Body of pancreas (tissue), 4 donors: ENCODE measurements at regions not wholly inside any gene's neighbourhood (a gene's known extent, or its start where the extent isn't known, plus 50 kb on each side); places are given as distances from the start of the nearest gene placed in this dataset.

Source experiments
- ATAC-seq: fragments of 150-250 bp; one replicate; pipeline ENCODE4 v1.9.1; 2016
- DNase-seq, 4 donors: peaks; one replicate each; pipeline ENCODE4 v3.0.0-alpha.2; 2019
- H3K27ac ChIP-seq, 4 donors: fragments of 200-600 bp; sonication (generic); 1 replicate in 3 of 4; 2 replicates in 1 of 4; pipeline versions ENCODE4 v1.5.1 to v1.6.1; 2016 to 2019; ENCODE audit warnings: mild to moderate bottlenecking in 1 of 4, mixed read lengths in 1 of 4, moderate library complexity in 1 of 4
- H3K27me3 ChIP-seq, 2 donors: fragments of 200-600 bp; sonication (generic); one replicate each; pipeline ENCODE4 v1.6.0; 2016; ENCODE audit warnings: mild to moderate bottlenecking in 1 of 2
- H3K36me3 ChIP-seq, 2 donors: fragments of 200-600 bp; sonication (generic); replicated peaks in 1 of 2; 2 replicates each; pipeline ENCODE4 v1.5.1; 2016; ENCODE audit warnings: low read depth in 2 of 2; ENCODE audit not compliant: insufficient read depth in 1 of 2
- H3K4me1 ChIP-seq: fragments of 200-600 bp; sonication (generic); one replicate; pipeline ENCODE4 v1.6.0; 2016
- H3K4me3 ChIP-seq, 2 donors: fragments of 200-600 bp; sonication (generic); 1 replicate in 1 of 2; 2 replicates in 1 of 2; pipeline ENCODE4 v1.5.1; 2016 to 2019
- H3K9me3 ChIP-seq, 3 donors: fragments of 200-600 bp; sonication (generic); 1 replicate in 2 of 3; 2 replicates in 1 of 3; pipeline ENCODE4 v1.5.1; 2016
- CTCF ChIP-seq, 7 experiments: fragments of 450-650 bp in 4 of 7; fragments of 200-600 bp in 3 of 7; sonication (generic) in 3 of 7; IDR thresholded peaks; one replicate each; pipeline ENCODE4 v1.5.1; 2016 to 2019; ENCODE audit warnings: antibody characterized with exemption in 7 of 7
- POLR2A ChIP-seq, 3 donors: fragments of 450-650 bp; IDR thresholded peaks; one replicate each; pipeline ENCODE4 v1.6.1; 2016; ENCODE audit warnings: antibody characterized with exemption in 3 of 3, mild to moderate bottlenecking in 2 of 3
- WGBS, 2 donors: methylation state at CpG; one replicate each; pipeline ENCODE4 v1.1.5; 2017; 5-methylcytosine and 5-hydroxymethylcytosine counted together
- intact Hi-C: fragments of 100-400 bp; cut with DNase I; formaldehyde crosslinking; loops from one replicate; pipeline ENCODE4 v1.15.1; 2023

GRCh38 chr14:101193845-101194372 lies 290.4 kb upstream of the RTL1 start:
- TF ChIP-seq POLR2A (IDR thresholded peaks at IDR 0.05) (no peak), CTCF (IDR thresholded peaks at IDR 0.05) (no peak)
- intact Hi-C loops = no loop called here

GRCh38 chr14:101194373-101195308 lies 291.1 kb upstream of the RTL1 start:
- Histone ChIP-seq H3K27me3 (no peaks in the 10 kb centered on the region), H3K4me3 (no peak overlapping the region), H3K36me3 (no peaks in the 10 kb centered on the region), H3K9me3 (no peaks in the 10 kb centered on the region), H3K4me1 (no peaks in the 10 kb centered on the region), H3K27ac (no peak overlapping the region)
- intact Hi-C loops = no loop called here
- no peak for TF ChIP-seq CTCF (IDR thresholded peaks at IDR 0.05)
- no peak for TF ChIP-seq POLR2A (IDR thresholded peaks at IDR 0.05)
- peak in 2 of 4 donors; percentile 4 to 19 for DNase-seq
- 63 to 75% methylated on average over 12 to 20 of the region's 20 CpGs for WGBS, 2 donors
- ATAC-seq = no peak

More at GRCh38 chr14:101193845-101194372, 290.4 kb upstream of the RTL1 start:
- no peak for ATAC-seq
- Histone ChIP-seq H3K4me1 (no peaks in the 10 kb centered on the region), H3K4me3 (no peak overlapping the region), H3K9me3 (no peaks in the 10 kb centered on the region), H3K27ac (no peak overlapping the region), H3K36me3 (no peaks in the 10 kb centered on the region), H3K27me3 (no peaks in the 10 kb centered on the region)
- WGBS, 2 donors = 46 to 60% methylated on average over 7 to 15 of the region's 15 CpGs
- DNase-seq = peak in 1 of 4 donors; percentile 4

- no peaks in the 10 kb centered on the region for H3K4me1 ChIP-seq
- no peak overlapping the region for H3K4me3 ChIP-seq
- intact Hi-C loops = no loop called here
- no peak for ATAC-seq
- no peak overlapping the region for H3K27ac ChIP-seq
- H3K36me3 ChIP-seq = no peaks in the 10 kb centered on the region
- no peak for TF ChIP-seq CTCF (IDR thresholded peaks at IDR 0.05)
- TF ChIP-seq POLR2A (IDR thresholded peaks at IDR 0.05) = no peak
- no peaks in the 10 kb centered on the region for H3K9me3 ChIP-seq
- WGBS, 2 donors = 71 to 73% methylated on average over 6 to 12 of the region's 12 CpGs
- DNase-seq = peak in 1 of 4 donors; percentile 0
- H3K27me3 ChIP-seq = no peaks in the 10 kb centered on the region
These were observed 291.9 kb upstream of the RTL1 start for GRCh38 chr14:101195309-101195901.

DNA sequence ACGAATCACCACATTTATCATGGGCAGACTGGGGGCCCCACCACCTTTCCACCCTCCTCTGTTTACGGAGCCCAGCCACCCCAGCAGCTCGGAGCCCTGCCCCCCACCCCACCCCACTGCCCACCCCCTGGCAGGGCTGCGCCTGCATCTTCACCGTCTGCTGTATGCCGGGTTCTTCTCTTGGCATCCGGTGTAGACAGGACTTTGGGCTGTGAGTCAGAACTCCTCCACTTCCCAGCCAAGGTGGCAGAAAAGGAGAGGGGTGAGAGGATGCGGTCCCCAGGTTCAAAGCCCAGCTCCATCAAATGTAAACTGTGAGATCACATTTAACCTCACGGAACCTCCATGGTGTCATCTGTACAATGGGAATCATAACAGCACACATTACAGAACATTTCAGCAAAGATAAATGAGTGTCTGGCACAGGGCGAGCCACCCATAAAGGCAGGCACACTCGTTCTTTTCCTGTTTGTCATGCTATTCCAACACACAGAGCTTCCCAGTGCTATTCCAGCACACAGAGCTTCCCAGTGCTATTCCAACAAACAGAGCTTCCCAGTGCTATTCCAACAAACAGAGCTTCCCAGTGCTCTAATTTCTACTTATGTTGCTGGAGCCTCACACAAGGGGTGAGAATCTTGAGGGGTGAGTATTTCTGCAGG lies 292.7 kb upstream of the RTL1 start:
- ATAC-seq = no peak

More for the DNA sequence above, 292.7 kb upstream of the RTL1 start:
- H3K27me3 ChIP-seq = no peaks in the 10 kb centered on the region
- DNase-seq = no peak
- no peaks in the 10 kb centered on the region for H3K4me1 ChIP-seq
- no peak overlapping the region for H3K4me3 ChIP-seq
- intact Hi-C loops = no loop called here
- no peaks in the 10 kb centered on the region for H3K36me3 ChIP-seq
- H3K27ac ChIP-seq = no peak overlapping the region
- no peak for TF ChIP-seq POLR2A (IDR thresholded peaks at IDR 0.05)
- no peak for TF ChIP-seq CTCF (IDR thresholded peaks at IDR 0.05)
- WGBS, 2 donors = 75 to 84% methylated on average over 7 to 10 of the region's 11 CpGs
- no peaks in the 10 kb centered on the region for H3K9me3 ChIP-seq
